ENCODE measurements at regions not wholly inside any gene's neighbourhood (a gene's known extent, or its start where the extent isn't known, plus 50 kb on each side); places are given as distances from the start of the nearest gene placed in this dataset.
"Not testable (repeated sequence)": the region's sequence is repeated elsewhere in the genome, so short reads cannot be mapped to it uniquely, and the experiment has no call there.

DNA sequence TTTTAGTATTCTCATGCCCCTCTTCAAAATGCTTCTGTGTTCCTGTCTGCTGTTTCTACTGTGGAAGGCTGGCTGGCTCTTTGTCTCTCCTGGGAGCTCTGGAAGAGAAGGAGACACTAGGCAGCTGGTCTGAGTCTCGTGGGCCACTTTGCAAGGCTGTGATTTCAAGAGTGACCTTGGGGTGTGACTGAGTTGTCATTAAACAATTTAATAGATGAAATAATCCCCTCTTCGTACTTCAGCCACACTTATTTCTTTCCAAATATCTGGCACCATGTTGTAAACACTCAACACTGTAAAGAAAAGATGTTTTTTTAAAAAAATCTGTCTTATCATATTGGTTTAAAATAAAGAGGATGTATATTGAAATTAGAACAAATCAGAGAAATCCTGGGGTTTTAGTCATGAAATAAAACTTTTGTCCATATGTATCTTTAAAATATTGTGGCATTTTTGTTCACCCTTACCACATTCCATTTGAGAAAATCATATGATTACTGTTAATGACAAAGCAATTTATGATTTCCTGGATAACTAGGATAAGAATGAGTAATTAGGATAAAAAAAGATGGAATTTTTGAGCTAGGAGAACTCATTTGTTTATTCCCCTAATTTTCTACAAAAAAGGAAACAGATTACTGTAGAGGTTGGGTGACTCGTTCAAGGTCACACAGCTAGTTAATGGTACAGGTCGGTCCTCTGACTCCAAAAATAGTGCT lies 200.8 kb downstream of the MAT2B start:
- no peak for DNase-seq

DNA sequence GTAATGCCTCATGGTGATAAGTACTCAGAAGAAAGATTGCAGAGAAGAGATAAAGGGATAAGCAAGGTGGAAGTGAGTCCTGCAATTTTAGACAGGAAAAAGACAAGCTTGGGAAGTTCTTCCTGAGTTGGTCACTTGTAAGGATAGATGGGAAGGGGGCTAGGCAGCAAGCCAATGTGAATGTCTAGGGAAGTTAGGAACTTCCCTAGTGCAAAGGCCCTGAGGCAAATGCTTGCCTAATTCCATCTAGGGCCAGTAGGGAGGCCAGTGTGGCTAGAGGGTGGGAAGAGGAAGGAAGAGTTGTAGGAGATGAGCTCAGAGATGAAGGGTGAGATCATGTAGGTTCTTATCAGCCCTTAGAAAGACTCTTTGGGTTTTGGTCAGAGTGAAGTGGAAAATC lies 206.6 kb downstream of the MAT2B start:
- DNase-seq: no peak

DNA sequence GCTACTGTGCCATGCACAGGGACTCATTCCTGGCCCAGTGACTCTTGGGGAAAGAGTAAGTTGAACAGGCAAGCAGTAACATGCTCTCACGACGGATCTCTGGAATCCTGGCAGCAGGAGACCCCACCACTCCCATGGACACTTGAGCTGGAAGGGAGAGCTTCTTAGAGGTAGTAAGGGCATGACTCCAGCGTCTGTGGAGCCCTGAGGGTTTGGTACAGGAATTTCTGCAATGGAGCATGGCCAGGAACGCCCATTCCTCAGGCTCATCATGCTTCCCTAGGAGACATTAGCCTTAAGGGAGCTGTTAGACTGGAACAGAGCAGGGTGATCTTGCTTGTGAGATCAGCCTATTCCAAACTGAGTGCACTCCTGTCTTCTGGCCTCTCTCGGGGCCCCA lies 212.9 kb downstream of the MAT2B start:
- DNase-seq: no peak

DNA sequence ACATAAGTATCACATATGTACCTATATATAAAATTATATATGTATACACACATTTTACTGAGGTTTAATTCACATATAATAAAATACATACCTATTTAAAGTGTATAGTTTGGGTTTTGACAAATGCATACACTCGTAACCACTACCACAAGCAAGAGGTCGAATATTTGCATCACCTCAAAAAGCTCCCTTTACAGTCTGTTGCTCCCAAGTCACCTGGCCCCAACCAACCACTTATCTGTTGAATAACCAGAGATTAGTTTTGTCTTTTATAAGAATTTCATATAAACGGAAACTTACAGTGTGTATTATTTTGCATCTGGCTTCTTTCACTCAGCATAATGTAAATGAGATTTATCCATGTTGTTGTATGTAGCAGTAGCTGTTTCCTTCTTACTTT lies 218.9 kb downstream of the MAT2B start:
- DNase-seq: no peak

DNA sequence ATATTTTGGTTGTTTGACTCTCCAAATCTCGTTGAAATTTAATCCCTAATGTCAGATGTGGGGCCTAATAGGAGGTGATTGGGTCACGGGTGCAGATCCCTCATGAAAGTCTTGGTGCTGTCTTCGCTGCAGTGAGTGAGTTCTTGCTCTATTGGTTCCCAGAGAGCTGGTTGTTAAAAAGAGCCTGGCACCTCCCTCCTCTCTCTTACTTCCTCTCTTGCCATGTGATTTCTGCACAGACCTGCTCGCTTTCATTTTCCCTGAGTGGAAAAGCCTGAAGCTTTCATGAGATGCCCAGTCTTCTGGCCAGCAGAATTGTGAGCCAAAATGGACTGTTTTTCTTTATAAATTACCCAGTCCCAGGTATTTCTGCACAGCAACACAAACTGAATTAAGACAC lies 221.6 kb downstream of the MAT2B start:
- no peak for DNase-seq

DNA sequence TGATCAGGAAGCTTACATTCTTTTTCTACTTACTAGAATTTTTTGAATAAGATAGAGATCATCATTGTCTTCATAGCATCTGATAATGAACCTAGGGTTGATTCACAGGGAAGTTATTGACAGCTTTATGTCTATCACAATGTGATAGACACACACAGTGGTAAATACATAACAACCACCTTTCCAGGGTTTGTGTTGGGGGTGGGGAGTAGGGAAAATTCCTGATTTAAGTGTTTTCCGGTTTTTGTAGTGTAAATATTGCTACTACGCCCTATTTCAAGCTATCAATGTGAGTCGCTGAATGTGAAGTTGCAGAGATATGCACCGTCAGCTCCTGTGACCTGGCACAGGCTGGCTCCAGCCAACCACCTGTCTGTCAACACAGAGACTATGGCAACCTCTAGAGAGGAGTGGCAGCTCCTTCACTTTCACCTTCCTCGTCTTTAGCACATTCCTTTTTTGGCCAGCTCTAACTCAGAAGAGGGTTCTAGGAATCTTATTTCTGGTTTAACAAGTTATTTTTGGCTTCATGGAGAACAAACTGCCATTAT lies 224.9 kb downstream of the MAT2B start:
- no peak for DNase-seq

DNA sequence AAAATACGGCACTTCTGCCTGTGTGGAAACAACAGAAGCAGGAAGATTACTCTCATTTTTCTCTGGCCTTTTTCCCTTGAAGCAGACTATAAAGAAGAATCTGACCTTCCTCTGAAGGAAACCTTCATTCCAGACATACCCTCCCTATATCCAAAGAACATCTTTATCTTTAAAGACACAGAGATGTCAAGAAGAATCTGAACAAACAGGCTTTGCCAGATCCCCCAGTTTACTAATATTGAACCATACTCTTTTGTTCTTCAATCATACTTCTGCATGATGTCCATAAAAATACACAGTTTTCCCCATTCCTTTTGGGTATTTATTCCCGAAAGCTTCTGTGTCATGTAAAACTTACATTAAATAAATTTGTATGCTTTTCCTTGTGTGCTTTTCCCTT lies 225.8 kb downstream of the MAT2B start:
- no peak for DNase-seq

DNA sequence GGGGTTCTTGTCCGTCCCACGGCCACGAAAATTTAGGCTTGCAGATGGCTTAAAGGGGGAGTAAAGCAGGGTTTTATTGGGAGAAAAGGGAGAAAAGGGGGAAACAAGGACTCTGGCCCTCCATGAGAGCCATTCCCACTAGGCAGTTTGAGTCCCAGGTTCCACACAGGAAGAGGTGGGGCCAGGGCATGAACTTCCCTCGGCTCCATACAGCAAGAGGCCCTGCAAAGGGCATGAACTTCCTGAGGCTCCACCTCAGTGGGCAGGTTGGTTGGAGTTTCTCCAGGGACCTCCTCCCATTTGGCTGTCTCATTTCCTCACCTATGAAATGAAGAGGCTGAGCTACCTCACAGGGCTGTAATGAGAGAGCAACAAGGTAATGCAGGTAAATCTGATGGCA lies 229.7 kb downstream of the MAT2B start:
- DNase-seq: no peak

DNA sequence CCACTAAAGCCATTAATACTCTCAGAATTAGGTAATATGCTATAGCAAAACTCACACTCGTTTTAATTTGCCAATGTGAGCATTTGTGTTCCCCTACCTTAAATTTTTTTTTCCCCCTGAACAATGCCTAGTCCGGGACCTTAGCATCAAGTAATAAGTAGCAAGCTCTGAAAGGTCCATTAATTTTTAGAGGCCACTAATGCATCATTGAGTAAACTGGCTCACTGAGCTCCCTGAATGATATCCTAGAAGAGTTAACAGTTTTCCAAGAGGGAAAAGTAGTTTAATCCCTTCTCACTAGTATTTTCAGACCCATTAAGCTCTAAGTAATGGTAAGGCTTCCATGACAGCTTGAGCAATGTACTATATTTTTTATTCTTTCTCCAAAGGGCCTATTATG lies 242.2 kb downstream of the MAT2B start:
- DNase-seq: no peak

DNA sequence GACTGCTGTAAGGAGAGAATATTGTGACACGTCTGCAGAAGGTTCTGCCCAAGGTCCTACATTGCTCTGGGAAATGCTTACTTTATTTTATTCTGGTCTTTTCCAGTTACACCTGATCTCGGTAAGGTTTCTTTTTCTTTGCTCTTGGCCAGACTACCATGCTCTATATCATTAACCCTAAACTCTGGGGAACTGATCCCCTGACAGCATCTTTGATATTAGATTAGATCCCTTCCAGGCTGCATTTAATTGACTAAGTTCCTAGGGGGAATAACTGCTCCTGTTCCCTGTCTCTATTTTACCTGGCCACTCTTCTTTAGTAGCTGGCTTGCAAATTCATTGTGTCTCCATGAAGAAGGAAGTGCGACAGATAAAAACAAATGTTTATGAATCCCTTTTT lies 243.5 kb downstream of the MAT2B start:
- no peak for DNase-seq

DNA sequence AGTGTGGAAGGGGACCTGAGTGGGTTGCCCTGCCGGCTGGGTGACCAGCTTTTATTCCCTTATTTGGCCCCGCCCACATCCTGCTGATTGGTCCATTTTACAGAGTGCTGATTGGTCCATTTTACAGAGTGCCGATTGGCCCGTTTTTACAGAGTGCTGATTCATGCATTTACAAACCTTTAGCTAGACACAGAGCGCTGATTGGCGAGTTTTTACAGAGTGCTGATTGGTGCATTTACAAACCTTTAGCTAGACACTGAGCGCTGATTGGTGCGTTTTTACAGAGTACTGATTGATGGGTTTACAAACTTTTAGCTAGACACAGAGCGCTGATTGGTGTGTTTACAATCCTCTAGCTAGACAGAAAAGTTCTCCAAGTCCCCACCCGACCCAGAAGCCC lies 245.0 kb downstream of the MAT2B start:
- DNase-seq: not testable (repeated sequence)

DNA sequence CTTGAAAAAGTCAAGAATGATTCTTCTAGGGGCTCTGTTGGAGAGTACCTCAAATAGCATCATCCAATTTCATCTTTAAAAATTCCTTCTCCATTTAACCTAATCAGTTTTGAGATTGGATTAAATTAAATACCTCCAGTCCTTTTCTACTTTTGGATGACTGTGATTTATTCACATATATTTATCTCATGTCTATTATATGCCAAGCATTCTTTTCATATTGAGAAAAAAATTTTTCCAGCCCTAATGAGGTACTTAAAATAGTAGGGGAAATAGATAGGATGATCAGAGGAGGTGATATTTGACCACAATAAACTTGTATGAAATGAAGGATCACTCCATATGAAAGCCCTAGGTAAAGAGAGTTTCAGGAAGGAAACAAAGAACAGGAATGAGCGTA lies 250.1 kb downstream of the MAT2B start:
- no peak for DNase-seq

DNA sequence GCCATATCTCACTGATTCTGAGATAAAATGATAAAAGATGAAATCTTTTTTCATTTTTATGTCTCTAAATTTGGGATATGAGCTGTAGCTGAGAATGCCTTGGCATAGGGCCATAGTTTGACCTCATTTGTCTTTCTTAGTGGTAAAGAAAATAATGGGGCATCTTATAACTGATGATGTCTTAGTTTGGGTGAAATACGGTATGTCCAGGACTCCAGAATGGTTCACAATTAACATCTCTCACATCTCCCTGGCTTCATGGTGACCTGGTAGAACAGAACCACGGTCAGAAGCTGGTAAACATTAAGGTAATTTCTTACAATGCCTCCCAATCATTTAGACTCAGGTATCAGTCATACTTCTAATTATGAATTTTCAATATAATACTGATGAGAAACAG lies 250.8 kb downstream of the MAT2B start:
- no peak for DNase-seq

DNA sequence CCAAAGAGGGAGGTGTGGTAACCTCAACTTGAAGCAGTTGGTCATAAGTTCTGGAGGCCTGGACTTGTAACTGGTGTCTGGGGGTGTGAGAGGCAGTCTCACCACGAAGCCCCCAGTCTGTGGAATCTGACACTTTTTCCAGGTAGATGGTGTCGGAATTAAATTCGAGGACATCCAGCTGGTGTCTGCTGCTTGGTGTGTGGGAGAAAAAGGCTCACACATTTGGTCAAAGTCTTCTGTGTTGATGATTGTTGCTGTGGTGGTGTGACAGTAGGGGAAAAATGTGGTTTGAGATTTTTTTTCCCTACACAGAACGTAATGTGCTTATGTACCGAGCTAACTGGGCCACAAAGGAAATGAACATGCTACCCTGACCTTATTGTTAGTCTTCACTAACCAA lies 251.9 kb downstream of the MAT2B start:
- no peak for DNase-seq

DNA sequence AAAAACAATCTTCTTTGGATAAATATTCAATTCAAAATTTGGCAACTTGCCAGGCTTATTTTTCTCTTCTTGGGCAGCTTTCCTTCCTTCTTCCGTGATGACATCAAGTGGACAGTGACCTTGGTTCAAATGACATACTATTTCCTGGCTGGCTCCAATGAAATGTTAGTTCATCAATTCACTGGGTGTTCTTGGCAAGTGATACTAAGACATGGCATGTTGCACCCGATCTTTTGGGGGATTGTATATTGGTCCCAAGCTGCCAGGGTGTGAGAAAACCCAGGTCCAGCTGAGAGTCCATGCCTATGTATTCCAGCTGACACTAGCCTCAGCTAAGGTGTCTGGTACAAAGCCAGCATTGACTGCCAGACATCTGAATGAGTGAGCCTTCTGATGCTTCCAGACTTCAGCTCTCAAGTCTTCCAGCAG lies 252.9 kb downstream of the MAT2B start:
- peak in 1 of 2 experiments; percentile 54 for DNase-seq

DNA sequence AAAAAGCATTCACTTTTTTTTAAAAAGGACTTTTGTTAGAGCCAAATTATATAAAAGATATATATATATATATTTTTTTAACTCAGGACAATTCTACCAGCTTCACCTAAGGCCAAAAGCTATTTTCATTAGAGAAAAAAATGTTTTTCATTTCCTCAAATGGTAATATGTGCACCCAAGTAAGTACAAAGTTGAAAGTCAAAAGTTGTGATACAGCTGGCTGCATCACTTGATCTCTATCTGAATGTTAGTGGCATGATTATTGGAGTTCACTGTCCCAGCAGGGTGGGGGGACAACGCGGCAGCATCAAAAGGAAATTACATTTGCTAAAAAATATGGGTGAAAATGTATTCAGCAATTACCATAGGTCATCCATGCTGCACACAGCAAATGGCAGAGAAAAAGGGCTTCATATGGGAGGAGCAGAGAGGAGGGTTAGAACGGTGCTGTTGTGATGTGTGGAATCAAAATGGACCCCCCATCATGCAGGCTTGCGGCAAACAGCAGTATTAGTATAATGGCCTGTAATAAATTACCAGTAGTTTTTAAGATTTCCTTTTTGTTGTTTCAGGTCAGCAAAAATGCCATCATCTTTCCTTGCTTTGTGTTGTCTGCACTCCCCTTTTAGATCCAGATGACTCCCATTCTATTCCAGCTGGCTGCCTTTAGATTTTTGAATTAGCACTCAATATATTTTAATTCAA lies 253.7 kb downstream of the MAT2B start:
- DNase-seq: no peak

DNA sequence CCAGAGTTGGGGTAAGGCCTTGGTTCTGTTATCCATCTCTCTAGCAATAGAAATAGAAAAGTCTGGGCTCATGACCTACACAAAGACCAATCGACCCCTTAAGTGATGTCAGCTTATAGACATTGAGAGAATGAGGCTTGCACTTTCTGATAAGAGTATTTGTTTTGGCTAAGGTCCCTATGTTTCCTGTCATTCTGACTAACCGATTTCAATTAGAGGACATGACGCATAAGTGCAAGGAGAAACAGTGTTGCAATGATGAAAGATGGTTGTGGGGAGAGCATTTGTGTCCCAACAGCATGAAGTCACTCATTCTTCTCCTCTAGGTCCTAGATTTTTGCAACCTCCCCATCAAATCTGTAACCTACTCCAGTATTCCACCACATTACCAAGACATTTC lies 255.1 kb downstream of the MAT2B start:
- no peak for DNase-seq

DNA sequence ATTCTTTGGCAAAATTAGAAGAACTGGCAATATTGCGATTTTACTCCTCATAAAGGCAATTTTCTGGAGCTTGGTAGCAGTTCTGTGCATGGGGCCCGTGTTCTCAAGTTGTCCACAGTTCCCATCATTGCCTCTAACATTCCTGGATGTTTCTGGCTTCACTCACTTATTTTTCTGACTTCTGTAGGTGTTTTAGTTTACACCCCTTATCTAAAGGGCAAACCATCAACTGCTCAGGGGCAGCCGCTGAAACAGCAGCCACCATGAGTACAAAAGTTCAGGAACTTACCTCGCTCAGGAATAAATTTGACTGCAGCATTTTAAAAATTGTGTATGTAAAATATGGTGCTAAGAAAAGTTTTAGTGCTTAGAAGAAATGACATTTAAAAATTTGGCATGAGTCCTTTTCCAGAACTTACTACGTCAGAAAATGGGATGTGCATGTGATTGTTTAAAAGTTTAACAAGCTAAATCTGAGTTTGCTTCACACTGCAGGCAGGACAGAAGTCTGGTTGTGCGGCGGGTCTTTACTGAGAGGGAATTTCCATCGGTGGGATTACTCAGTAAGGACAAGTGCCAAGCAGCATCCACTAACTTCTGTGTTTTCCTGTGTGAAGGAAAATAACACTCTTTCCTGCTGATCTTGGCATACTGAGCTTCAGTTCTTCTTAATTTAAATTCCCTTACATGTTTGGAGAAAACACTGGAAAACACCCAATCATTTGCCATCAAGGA lies 261.7 kb downstream of the MAT2B start:
- DNase-seq: no peak

DNA sequence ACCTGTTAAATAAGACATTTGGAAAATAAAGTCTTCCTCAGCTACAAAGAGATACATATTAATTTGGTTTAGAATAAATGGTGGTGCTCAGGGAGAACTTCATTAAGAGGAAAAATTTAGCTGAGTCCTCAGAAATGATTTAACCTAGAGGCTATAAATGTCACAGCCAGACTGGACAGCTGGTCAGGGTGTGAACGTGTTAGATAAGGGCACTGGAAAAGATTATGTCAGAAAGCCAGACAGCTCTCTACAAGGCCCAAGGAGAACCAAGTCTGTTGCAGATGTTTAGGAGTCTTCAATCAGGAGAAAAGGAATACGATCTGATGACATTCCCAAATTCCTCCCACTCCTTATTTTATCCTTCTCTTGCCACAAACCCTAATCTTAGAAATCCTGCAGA lies 265.2 kb downstream of the MAT2B start:
- DNase-seq: no peak

DNA sequence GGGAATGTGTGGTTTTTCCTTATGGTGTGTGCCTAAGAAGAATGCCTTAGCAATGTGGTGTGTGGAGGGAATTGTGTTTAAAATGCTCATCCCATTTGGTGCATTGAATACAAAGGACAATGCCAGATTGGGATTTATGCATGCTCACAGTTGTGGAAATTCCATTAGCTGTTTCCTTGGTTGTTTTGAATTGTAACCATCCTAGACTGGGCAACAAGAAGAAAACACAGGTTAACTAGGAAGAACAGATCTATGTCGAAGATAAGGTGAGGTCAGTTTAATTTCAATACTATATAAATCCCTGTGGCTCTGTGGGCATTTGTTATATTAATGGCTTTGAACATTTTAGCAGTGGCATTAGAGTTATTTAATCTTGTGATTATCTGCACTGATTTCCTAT lies 266.8 kb downstream of the MAT2B start:
- DNase-seq: no peak

DNA sequence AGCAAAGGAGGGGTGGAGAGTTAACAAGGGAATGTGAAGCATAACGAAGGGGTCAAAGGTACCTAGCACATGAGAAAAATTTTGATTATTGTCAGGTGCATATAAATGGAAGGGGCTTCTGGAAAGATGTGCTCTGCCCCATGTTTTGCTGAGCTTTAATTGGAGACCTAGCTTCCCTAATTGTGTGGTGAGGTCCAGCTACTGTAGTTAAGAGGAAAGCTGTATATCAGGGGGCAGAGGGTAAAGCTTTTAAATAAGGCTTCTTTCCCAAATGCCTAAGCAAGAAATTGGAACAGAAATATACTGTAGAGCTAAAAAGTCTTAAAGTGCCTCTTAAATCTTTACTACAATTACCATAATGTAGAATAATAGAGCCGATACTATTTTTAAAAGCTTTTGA lies 267.2 kb downstream of the MAT2B start:
- DNase-seq: no peak

DNA sequence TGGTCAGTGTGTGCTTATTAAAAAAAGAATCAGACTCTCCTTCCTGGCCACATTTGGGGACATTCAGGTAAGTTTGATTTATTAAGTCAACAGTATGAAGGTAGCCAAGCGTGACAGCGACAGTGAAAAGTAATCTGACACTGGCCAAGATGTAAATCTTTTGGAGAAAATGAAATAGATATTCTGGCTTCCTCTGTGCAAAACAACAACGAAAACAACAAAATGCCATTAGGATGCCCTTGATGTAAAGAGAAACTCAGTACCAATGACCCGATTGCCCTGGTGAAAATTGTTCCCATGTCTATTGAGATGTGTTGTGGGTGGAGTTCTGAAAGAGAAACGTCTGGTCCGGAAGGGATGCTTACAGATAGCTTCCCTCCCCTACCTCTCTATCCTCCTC lies 267.8 kb downstream of the MAT2B start:
- no peak for DNase-seq

DNA sequence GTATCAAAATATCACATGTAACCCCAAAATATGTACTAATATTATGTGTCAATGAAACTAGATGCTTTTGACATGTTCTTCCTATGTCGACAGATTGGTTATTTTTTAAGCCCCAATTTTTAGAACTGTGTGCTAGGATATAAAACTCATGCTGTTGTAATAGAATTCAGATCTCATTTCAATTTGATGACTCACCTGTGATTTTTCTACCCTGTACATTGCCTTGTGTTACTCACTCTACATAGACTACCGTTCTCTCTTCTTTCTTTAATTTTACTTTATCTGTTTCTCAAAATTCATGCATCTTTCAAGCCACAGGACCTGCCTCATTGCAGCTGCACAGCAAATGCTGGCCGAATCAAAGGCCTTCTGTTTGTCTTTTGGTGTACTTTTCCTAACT lies 284.5 kb downstream of the MAT2B start:
- no peak for DNase-seq

DNA sequence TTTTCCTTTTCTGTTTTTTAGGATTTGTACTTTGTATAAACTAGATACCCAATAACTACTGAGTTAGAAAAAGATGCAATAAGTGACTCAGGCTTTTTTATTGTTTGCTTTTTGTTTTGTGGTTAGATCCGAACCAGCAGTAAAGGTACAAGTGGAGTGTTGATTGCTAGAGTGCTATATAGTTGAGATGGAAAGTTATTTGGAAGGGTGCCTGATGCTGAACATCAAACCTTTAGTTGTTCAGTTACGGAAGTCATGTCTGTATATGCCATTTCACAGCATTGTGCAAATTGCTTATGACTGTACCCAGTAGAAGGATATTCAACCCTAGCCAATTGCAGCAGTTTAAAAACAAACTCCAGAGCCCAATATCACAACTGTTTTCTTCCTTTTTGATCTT lies 285.1 kb downstream of the MAT2B start:
- no peak for DNase-seq
